ENCODE measurements at regions not wholly inside any gene's neighbourhood (a gene's known extent, or its start where the extent isn't known, plus 50 kb on each side); places are given as distances from the start of the nearest gene placed in this dataset.

DNA sequence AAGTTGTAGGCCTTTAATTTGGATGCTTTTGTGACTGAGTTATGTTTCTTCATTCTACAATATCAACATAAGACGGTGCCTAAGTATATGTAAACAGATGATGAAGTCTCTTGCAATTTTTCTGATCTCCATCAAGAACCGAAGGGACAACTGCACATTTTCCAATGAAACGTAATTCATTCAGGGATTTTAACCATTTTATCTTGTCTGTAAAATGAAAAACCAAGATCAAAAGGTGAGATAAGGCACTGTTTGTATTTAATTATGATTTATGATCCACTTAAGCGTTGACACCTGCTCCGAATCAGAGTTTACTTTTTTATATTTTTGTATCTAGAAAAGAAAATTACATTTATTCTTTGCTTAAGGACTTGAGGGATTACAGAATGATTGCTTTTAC lies 556.8 kb upstream of the ARGLU1 start:
- Histone ChIP-seq H3K9ac (ENCODE audit: low read length) (no peak overlapping the region), H3K4me2 (ENCODE audit: low read length) (no peak overlapping the region), H2AFZ (ENCODE audit: low read length) (no peak overlapping the region), H3K4me3 (ENCODE audit: low read length) (no peak overlapping the region), H3K36me3 (ENCODE audit: low read depth, low read length) (no peaks in the 10 kb centered on the region), H3K9me3 (ENCODE audit: low read length) (no peaks in the 10 kb centered on the region), H4K20me1 (ENCODE audit: low read length) (no peaks in the 10 kb centered on the region), H3K27ac (ENCODE audit: low read length) (no peak overlapping the region), H3K27me3 (ENCODE audit: low read length) (peaks cover 34% of the 10 kb centered on the region), H3K79me2 (ENCODE audit: low read length) (no peaks in the 10 kb centered on the region), H3F3A (ENCODE audit: low read length, unreplicated experiment) (no peaks in the 10 kb centered on the region), H3K9me2 (replicated peaks; ENCODE audit: low read length) (no peaks in the 10 kb centered on the region), H3K4me1 (ENCODE audit: insufficient read depth, low read length) (no peaks in the 10 kb centered on the region)
- no peak for TF ChIP-seq EZH2phosphoT487 (IDR thresholded peaks at IDR 0.05; ENCODE audit: borderline replicate concordance, low read length)
- TF ChIP-seq, protein P1, sequence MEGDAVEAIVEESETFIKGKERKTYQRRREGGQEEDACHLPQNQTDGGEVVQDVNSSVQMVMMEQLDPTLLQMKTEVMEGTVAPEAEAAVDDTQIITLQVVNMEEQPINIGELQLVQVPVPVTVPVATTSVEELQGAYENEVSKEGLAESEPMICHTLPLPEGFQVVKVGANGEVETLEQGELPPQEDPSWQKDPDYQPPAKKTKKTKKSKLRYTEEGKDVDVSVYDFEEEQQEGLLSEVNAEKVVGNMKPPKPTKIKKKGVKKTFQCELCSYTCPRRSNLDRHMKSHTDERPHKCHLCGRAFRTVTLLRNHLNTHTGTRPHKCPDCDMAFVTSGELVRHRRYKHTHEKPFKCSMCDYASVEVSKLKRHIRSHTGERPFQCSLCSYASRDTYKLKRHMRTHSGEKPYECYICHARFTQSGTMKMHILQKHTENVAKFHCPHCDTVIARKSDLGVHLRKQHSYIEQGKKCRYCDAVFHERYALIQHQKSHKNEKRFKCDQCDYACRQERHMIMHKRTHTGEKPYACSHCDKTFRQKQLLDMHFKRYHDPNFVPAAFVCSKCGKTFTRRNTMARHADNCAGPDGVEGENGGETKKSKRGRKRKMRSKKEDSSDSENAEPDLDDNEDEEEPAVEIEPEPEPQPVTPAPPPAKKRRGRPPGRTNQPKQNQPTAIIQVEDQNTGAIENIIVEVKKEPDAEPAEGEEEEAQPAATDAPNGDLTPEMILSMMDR (conservative IDR thresholded peaks at IDR 0.05; ENCODE audit: low read depth, low read length), result no peak
- TF ChIP-seq EZH2 (IDR thresholded peaks at IDR 0.05; ENCODE audit: low read length, unreplicated experiment), result no peak
- no peak for DNase-seq
- ChIA-PET CTCF (no interaction called here), POLR2A (ENCODE audit: unreplicated experiment) (no interaction called here)
- BruUV-seq (replicated peaks), result no TSS peak
- intact Hi-C loops (cut with micrococcal nuclease), result no loop called here
- ATAC-seq, result no peak

DNA sequence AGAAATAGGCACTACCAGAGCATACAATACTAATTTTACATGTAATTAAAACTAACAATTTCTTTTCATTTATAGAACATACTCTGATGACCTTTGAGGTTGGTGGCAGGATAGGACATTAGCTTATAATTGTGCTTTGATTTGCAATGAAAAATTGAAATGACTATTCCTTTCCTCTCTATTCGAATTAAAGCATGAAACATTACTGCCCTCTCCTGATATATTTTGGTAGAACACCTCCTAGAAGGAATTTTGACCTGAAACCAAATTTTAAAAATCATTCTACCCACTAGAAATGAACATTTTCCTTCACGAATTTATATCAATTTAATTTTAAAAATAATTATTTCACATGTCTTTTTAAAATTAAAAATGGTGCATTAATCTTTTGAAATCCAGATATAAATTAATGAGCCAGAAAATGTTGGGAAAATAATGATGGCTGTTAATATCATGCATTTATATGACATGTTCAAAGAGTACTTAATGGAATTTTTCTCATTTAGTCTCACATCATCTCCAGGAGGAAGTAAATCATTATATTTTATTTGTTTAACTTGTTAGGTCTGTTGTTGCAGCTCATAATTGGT lies 556.3 kb upstream of the ARGLU1 start:
- peaks cover 33% of the 10 kb centered on the region for H3K27me3 ChIP-seq (ENCODE audit: low read length)
- no peak overlapping the region for H3K27ac ChIP-seq (ENCODE audit: low read length)
- ChIA-PET CTCF (no interaction called here), POLR2A (ENCODE audit: unreplicated experiment) (no interaction called here)
- H3K9me2 ChIP-seq (replicated peaks; ENCODE audit: low read length), result no peaks in the 10 kb centered on the region
- H3K9ac ChIP-seq (ENCODE audit: low read length), result no peak overlapping the region
- no peaks in the 10 kb centered on the region for H4K20me1 ChIP-seq (ENCODE audit: low read length)
- no peaks in the 10 kb centered on the region for H3K9me3 ChIP-seq (ENCODE audit: low read length)
- ATAC-seq, result no peak
- H2AFZ ChIP-seq (ENCODE audit: low read length), result no peak overlapping the region
- no peak overlapping the region for H3K4me3 ChIP-seq (ENCODE audit: low read length)
- DNase-seq, result peak; percentile 45
- no peaks in the 10 kb centered on the region for H3K4me1 ChIP-seq (ENCODE audit: insufficient read depth, low read length)
- no TSS peak for BruUV-seq (replicated peaks)
- H3F3A ChIP-seq (ENCODE audit: low read length, unreplicated experiment), result no peaks in the 10 kb centered on the region
- no peaks in the 10 kb centered on the region for H3K36me3 ChIP-seq (ENCODE audit: low read depth, low read length)
- no peaks in the 10 kb centered on the region for H3K79me2 ChIP-seq (ENCODE audit: low read length)
- intact Hi-C loops (cut with micrococcal nuclease), result no loop called here
- TF ChIP-seq, protein P1 (conservative IDR thresholded peaks at IDR 0.05; ENCODE audit: low read depth, low read length), result peak; percentile 57
- TF ChIP-seq EZH2phosphoT487 (IDR thresholded peaks at IDR 0.05; ENCODE audit: borderline replicate concordance, low read length) (no peak), EZH2 (IDR thresholded peaks at IDR 0.05; ENCODE audit: low read length, unreplicated experiment) (no peak)
- H3K4me2 ChIP-seq (ENCODE audit: low read length), result no peak overlapping the region

DNA sequence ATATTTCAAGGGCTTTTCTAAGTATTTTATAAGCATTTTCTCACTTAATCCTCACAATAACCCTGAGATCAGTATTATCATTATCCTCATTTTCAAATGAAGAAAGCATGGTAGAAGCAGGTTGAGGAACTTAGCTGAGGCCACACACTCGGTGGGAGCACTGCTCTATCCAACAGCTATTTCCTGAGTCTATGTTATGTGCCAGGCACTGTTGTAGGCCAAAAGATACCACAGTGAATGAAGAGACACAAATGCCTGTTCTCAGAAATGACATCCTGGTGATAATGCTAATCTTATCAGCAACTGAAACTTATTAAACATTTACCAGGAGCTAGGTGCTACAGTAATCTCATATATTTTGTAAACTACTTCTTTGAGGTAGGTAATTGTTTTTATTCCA lies 553.9 kb upstream of the ARGLU1 start:
- CTCF ChIA-PET, result no interaction called here
- intact Hi-C loops (cut with micrococcal nuclease), result no loop called here
- no peak overlapping the region for H2AFZ ChIP-seq (ENCODE audit: low read length)
- BruUV-seq (replicated peaks), result no TSS peak
- no peaks in the 10 kb centered on the region for H3K9me2 ChIP-seq (replicated peaks; ENCODE audit: low read length)
- H3K4me1 ChIP-seq (ENCODE audit: insufficient read depth, low read length), result no peaks in the 10 kb centered on the region
- ATAC-seq (no peak), DNase-seq (no peak)
- TF ChIP-seq, protein P1 (conservative IDR thresholded peaks at IDR 0.05; ENCODE audit: low read depth, low read length), result no peak
- no peak for TF ChIP-seq EZH2phosphoT487 (IDR thresholded peaks at IDR 0.05; ENCODE audit: borderline replicate concordance, low read length)
- no peak for TF ChIP-seq EZH2 (IDR thresholded peaks at IDR 0.05; ENCODE audit: low read length, unreplicated experiment)
- no peak overlapping the region for H3K4me2 ChIP-seq (ENCODE audit: low read length)
- no peak overlapping the region for H3K4me3 ChIP-seq (ENCODE audit: low read length)
- POLR2A ChIA-PET (ENCODE audit: unreplicated experiment), result no interaction called here
- H3K9ac ChIP-seq (ENCODE audit: low read length), result no peak overlapping the region
- no peaks in the 10 kb centered on the region for H3K36me3 ChIP-seq (ENCODE audit: low read depth, low read length)
- no peaks in the 10 kb centered on the region for H4K20me1 ChIP-seq (ENCODE audit: low read length)
- H3K79me2 ChIP-seq (ENCODE audit: low read length), result no peaks in the 10 kb centered on the region
- no peak overlapping the region for H3K27ac ChIP-seq (ENCODE audit: low read length)
- no peaks in the 10 kb centered on the region for H3K9me3 ChIP-seq (ENCODE audit: low read length)
- peaks cover 43% of the 10 kb centered on the region for H3K27me3 ChIP-seq (ENCODE audit: low read length)
- H3F3A ChIP-seq (ENCODE audit: low read length, unreplicated experiment), result no peaks in the 10 kb centered on the region

Data from PC-3 (cell line).